ENCODE measurements at regions not wholly inside any gene's neighbourhood (a gene's known extent, or its start where the extent isn't known, plus 50 kb on each side); places are given as distances from the start of the nearest gene placed in this dataset.
A peak's percentile ranks its signal among the peaks of the same experiment; 100 is the strongest.

- no peak for DNase-seq
Observed at GRCh38 chr17:77422104-77422747, 281.5 kb downstream of the SEC14L1 start.

GRCh38 chr17:77422748-77423113 is 282.0 kb downstream of the SEC14L1 start:
- DNase-seq = no peak

- no peak for DNase-seq
Observed at GRCh38 chr17:77423589-77424451, 283.1 kb downstream of the SEC14L1 start.

GRCh38 chr17:77424585-77425344 is 284.0 kb downstream of the SEC14L1 start:
- no peak for DNase-seq

- DNase-seq = no peak
Observed at GRCh38 chr17:77425348-77425747, 284.6 kb downstream of the SEC14L1 start.

GRCh38 chr17:77425791-77426641 is 285.2 kb downstream of the SEC14L1 start:
- no peak for DNase-seq

- no peak for DNase-seq
Observed at GRCh38 chr17:77426676-77427386, 286.1 kb downstream of the SEC14L1 start.

- DNase-seq = no peak
Observed at GRCh38 chr17:77427391-77427991, 286.7 kb downstream of the SEC14L1 start.

- no peak for DNase-seq
Observed at GRCh38 chr17:77428020-77428748, 287.4 kb downstream of the SEC14L1 start.

GRCh38 chr17:77428749-77429368 is 288.1 kb downstream of the SEC14L1 start:
- DNase-seq = no peak

- no peak for DNase-seq
Observed at GRCh38 chr17:77429369-77429968, 288.7 kb downstream of the SEC14L1 start.

- peak; percentile 86 for DNase-seq
Observed at GRCh38 chr17:77429969-77430752, 289.4 kb downstream of the SEC14L1 start.

- DNase-seq = no peak
Observed at GRCh38 chr17:77432034-77432661, 291.4 kb downstream of the SEC14L1 start.

GRCh38 chr17:77432742-77433141 is 292.0 kb downstream of the SEC14L1 start:
- DNase-seq = no peak

- no peak for DNase-seq
Observed at GRCh38 chr17:77433385-77434135, 292.8 kb downstream of the SEC14L1 start.

GRCh38 chr17:77434136-77435114 is 293.7 kb downstream of the SEC14L1 start:
- DNase-seq = no peak
